A549 (cell line): ENCODE measurements at regions not wholly inside any gene's neighbourhood (a gene's known extent, or its start where the extent isn't known, plus 50 kb on each side); places are given as distances from the start of the nearest gene placed in this dataset.

ENCODE experiments used
- ATAC-seq, 2 experiments: fragments of 200-7000 bp in 1 of 2; fragments of >200 bp in 1 of 2; cut with Nextera tagmentation in 1 of 2; cut with Tn5 transposase in 1 of 2; 3 replicates each; pipeline versions ENCODE4 v1.8.0 to v1.9.1; 2018 to 2020; ENCODE audit warnings: mild to moderate bottlenecking in 1 of 2, moderate library complexity in 1 of 2
- CTCF ChIA-PET: fragments of 300-600 bp; sonication (Branson Sonifier 250); formaldehyde crosslinking; extraction: SDS; loops from one replicate; lab custom pipeline; 2021; ENCODE audit warnings: antibody characterized with exemption, inconsistent platforms; lab: Yijun Ruan, JAX
- POLR2A ChIA-PET: fragments of 350-600 bp; formaldehyde crosslinking; extraction: SDS; loops from one replicate; lab custom pipeline; 2021; ENCODE audit warnings: antibody characterized with exemption, inconsistent platforms; lab: Yijun Ruan, JAX
- DNase-seq, 2 experiments: peaks; one replicate each; pipeline versions ENCODE4 v3.0.0 to v3.0.0-alpha.2; 2011 to 2016; ENCODE audit warnings: low read depth in 1 of 2, low spot score in 1 of 2
- FAIRE-seq: peaks from 2 replicates; lab custom pipeline; 2011; peaks lifted over from hg19 to GRCh38; lab: Jason Lieb, UNC
- H3K27ac ChIP-seq, 2 experiments: fragments of >200 bp; sonication (Bioruptor Twin); formaldehyde crosslinking; 3 replicates each; pipeline ENCODE4 v1.5.1; 2016 to 2017
- H3K4me1 ChIP-seq: fragments of >200 bp; sonication (Bioruptor Twin); formaldehyde crosslinking; 3 replicates; pipeline ENCODE4 v1.6.1; 2016
- H3K4me2 ChIP-seq: fragments of >200 bp; sonication (Bioruptor Twin); formaldehyde crosslinking; 3 replicates; pipeline ENCODE4 v1.6.1; 2016
- H3K4me3 ChIP-seq: fragments of >200 bp; sonication (Bioruptor Twin); formaldehyde crosslinking; 3 replicates; pipeline ENCODE4 v1.5.1; 2016
- H3K9me3 ChIP-seq: fragments of >200 bp; sonication (Bioruptor Twin); formaldehyde crosslinking; 3 replicates; pipeline ENCODE4 v1.6.1; 2016
- BHLHE40 ChIP-seq: IDR thresholded peaks from 2 replicates; pipeline ENCODE4 v1.6.1; 2012; ENCODE audit warnings: low read depth, low read length, inconsistent platforms
- CBX8 ChIP-seq: fragments of 200-600 bp; sonication (generic); IDR thresholded peaks from 2 replicates; pipeline ENCODE4 v1.6.1; 2016
- CEBPB ChIP-seq, 2 experiments: fragments of >200 bp in 1 of 2; sonication (Bioruptor Twin) in 1 of 2; formaldehyde crosslinking in 1 of 2; IDR thresholded peaks; 2 replicates each; pipeline ENCODE4 v1.6.1; 2012 to 2016
- CHD2 ChIP-seq: fragments of 150-350 bp; IDR thresholded peaks from 2 replicates; pipeline ENCODE4 v1.6.1; 2014; ENCODE audit warnings: low read length; ENCODE audit not compliant: partially characterized antibody
- CHD4 ChIP-seq: fragments of 200-600 bp; sonication (generic); IDR thresholded peaks from 2 replicates; pipeline ENCODE4 v1.6.1; 2016; ENCODE audit warnings: antibody characterized with exemption, mild to moderate bottlenecking, borderline replicate concordance
- EHF ChIP-seq: fragments of 250-450 bp; sonication (Bioruptor Pico); IDR thresholded peaks from 2 replicates; pipeline ENCODE4 v1.5.0; 2020; ENCODE audit warnings: mild to moderate bottlenecking
- EP300 ChIP-seq, 2 experiments: fragments of >200 bp; sonication (Bioruptor Twin); formaldehyde crosslinking; IDR thresholded peaks; 2 replicates in 1 of 2; 3 replicates in 1 of 2; pipeline ENCODE4 v1.6.1; 2016 to 2017
- FOSL2 ChIP-seq, 2 experiments: fragments of 450-650 bp in 1 of 2; fragments of >200 bp in 1 of 2; sonication (Bioruptor Twin) in 1 of 2; formaldehyde crosslinking; IDR thresholded peaks; 2 replicates each; pipeline versions ENCODE4 v1.5.0 to v1.6.1; 2016 to 2020; ENCODE audit warnings: mild to moderate bottlenecking in 1 of 2, moderate library complexity in 1 of 2
- FOXS1 ChIP-seq: fragments of 250-450 bp; sonication (Bioruptor Pico); IDR thresholded peaks from 2 replicates; pipeline ENCODE4 v1.5.0; 2020; ENCODE audit warnings: mild to moderate bottlenecking, moderate library complexity
- GATA3 ChIP-seq: IDR thresholded peaks from 2 replicates; pipeline ENCODE4 v1.6.1; 2012; ENCODE audit warnings: borderline replicate concordance
- HDAC2 ChIP-seq: fragments of 200-600 bp; sonication (generic); IDR thresholded peaks from 2 replicates; pipeline ENCODE4 v1.6.1; 2016
- HEYL ChIP-seq: fragments of 250-450 bp; sonication (Bioruptor Pico); IDR thresholded peaks from 2 replicates; pipeline ENCODE4 v1.8.0; 2021; ENCODE audit warnings: mild to moderate bottlenecking, moderate library complexity
- HOXB5 ChIP-seq: fragments of 250-450 bp; sonication (Bioruptor Pico); IDR thresholded peaks from 2 replicates; pipeline ENCODE4 v1.5.0; 2020; ENCODE audit warnings: mild to moderate bottlenecking, moderate library complexity
- JUNB ChIP-seq: fragments of >200 bp; sonication (Bioruptor Twin); formaldehyde crosslinking; IDR thresholded peaks from 2 replicates; pipeline ENCODE4 v1.6.1; 2016
- KDM1A ChIP-seq: fragments of 200-600 bp; sonication (generic); IDR thresholded peaks from 2 replicates; pipeline ENCODE4 v1.6.1; 2016; ENCODE audit warnings: low read depth, mild to moderate bottlenecking
- MAFK ChIP-seq: fragments of 450-650 bp; IDR thresholded peaks from 2 replicates; pipeline ENCODE4 v1.6.1; 2014; ENCODE audit not compliant: partially characterized antibody
- MYC ChIP-seq: IDR thresholded peaks from 2 replicates; pipeline ENCODE4 v1.6.1; 2012; ENCODE audit warnings: mild to moderate bottlenecking, inconsistent platforms, low read length, improper control_type of control experiment, borderline replicate concordance
- NFE2L2 ChIP-seq: fragments of 150-350 bp; conservative IDR thresholded peaks from 2 replicates; pipeline ENCODE4 v1.6.1; 2014; ENCODE audit warnings: low read length
- NR3C1 ChIP-seq: fragments of >200 bp; sonication (Bioruptor Twin); formaldehyde crosslinking; IDR thresholded peaks from 3 replicates; pipeline ENCODE4 v1.6.1; 2017
- POLR2A ChIP-seq: IDR thresholded peaks from 2 replicates; pipeline ENCODE4 v1.6.1; 2012; ENCODE audit warnings: mild to moderate bottlenecking, low read length
- RCOR1 ChIP-seq: fragments of 150-350 bp; IDR thresholded peaks from 2 replicates; pipeline ENCODE4 v1.6.1; 2014; ENCODE audit warnings: antibody characterized with exemption, low read length, low read depth
- RNF2 ChIP-seq: fragments of 200-600 bp; sonication (generic); IDR thresholded peaks from 2 replicates; pipeline ENCODE4 v1.6.1; 2016; ENCODE audit warnings: low read depth, mild to moderate bottlenecking, antibody characterized with exemption, moderate library complexity, borderline replicate concordance
- ZC3H11A ChIP-seq: fragments of 450-650 bp; IDR thresholded peaks from 2 replicates; pipeline ENCODE4 v1.6.1; 2014; ENCODE audit warnings: antibody characterized with exemption, mild to moderate bottlenecking
- ZFP36 ChIP-seq: fragments of 450-650 bp; IDR thresholded peaks from 2 replicates; pipeline ENCODE4 v1.6.1; 2014; ENCODE audit warnings: borderline replicate concordance; ENCODE audit not compliant: partially characterized antibody
- ZNF302 ChIP-seq: fragments of 250-450 bp; sonication (Bioruptor Pico); IDR thresholded peaks from 2 replicates; pipeline ENCODE4 v1.9.0; 2021; ENCODE audit warnings: inconsistent platforms, mild to moderate bottlenecking, moderate library complexity
- WGBS: methylation state at CpG from one replicate; pipeline ENCODE4 v1.1.6; 2017; ENCODE audit errors: missing lambda C conversion rate; 5-methylcytosine and 5-hydroxymethylcytosine counted together
- TF ChIP-seq, protein P1 (sequence below): fragments of >200 bp; sonication (Bioruptor Twin); formaldehyde crosslinking; IDR thresholded peaks from 3 replicates; pipeline ENCODE4 v1.5.1; 2016
- TF ChIP-seq, protein P2 (sequence below): IDR thresholded peaks from 2 replicates; pipeline ENCODE4 v1.6.1; 2012
- TF ChIP-seq, protein P3 (sequence below): fragments of >200 bp; sonication (Bioruptor Twin); formaldehyde crosslinking; IDR thresholded peaks from 2 replicates; pipeline ENCODE4 v1.6.1; 2016

DNA sequence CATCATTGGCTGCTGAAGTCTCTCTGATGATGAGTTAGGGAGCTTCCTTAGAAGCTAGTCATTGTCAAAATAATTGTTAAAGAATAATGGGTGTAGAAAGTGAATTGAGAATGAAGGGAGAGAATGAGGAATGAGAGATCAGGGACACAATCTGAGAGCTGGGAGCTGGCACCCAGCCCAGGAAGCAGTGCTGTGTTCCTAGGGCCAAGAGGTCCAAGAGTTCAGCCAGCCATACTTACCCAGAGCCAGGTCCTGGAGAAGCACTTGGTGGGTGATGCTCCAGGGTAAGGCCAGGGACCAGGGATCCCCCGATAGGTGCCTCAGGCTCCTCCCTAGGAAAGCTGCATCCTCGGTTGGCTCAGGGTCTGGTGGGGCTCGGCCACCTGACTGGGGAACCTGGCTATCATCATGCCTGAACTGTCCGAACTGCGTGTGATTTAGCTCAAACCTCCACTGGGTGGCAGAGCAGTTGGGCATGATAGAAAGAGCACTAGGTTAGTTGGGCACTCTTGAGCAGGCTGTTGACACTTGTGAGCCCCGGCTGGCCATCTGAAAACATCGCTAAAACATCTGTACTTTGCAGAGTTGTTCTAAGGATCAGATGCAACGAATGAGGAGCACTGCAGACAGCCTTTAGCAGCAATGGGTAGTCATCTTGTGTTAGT, 123.9 kb upstream of the NCAM1 start:
- H3K4me3 ChIP-seq: no peak overlapping the region
- H3K9me3 ChIP-seq: no peaks in the 10 kb centered on the region
- 3% methylated on average over 6 of the region's 8 CpGs for WGBS
- ATAC-seq (peak; percentile 62 to 66; a peak in 4 of 6 replicates), FAIRE-seq (no peak), DNase-seq (peak in 1 of 2 experiments; percentile 7)
- TF ChIP-seq NR3C1: no peak
- TF ChIP-seq FOSL2 (IDR thresholded peaks at IDR 0.05): no peak
- TF ChIP-seq FOSL2 (CRISPR knock-in tag; IDR thresholded peaks at IDR 0.05): no peak
- no peak for TF ChIP-seq MAFK
- no peak for TF ChIP-seq NFE2L2
- TF ChIP-seq, protein P1, sequence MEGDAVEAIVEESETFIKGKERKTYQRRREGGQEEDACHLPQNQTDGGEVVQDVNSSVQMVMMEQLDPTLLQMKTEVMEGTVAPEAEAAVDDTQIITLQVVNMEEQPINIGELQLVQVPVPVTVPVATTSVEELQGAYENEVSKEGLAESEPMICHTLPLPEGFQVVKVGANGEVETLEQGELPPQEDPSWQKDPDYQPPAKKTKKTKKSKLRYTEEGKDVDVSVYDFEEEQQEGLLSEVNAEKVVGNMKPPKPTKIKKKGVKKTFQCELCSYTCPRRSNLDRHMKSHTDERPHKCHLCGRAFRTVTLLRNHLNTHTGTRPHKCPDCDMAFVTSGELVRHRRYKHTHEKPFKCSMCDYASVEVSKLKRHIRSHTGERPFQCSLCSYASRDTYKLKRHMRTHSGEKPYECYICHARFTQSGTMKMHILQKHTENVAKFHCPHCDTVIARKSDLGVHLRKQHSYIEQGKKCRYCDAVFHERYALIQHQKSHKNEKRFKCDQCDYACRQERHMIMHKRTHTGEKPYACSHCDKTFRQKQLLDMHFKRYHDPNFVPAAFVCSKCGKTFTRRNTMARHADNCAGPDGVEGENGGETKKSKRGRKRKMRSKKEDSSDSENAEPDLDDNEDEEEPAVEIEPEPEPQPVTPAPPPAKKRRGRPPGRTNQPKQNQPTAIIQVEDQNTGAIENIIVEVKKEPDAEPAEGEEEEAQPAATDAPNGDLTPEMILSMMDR: no peak
- no peak for TF ChIP-seq ZNF302 (CRISPR knock-in tag)
- TF ChIP-seq HOXB5 (CRISPR knock-in tag): no peak
- TF ChIP-seq CEBPB (IDR thresholded peaks at IDR 0.05): no peak
- no peak for TF ChIP-seq EHF
- TF ChIP-seq, protein P2, sequence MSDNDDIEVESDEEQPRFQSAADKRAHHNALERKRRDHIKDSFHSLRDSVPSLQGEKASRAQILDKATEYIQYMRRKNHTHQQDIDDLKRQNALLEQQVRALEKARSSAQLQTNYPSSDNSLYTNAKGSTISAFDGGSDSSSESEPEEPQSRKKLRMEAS: no peak
- no peak for TF ChIP-seq HDAC2
- no peak for TF ChIP-seq CHD2
- no peak for TF ChIP-seq BHLHE40
- no peak for TF ChIP-seq ZFP36
- TF ChIP-seq FOXS1 (CRISPR knock-in tag): no peak
- TF ChIP-seq CBX8: no peak
- no peak for TF ChIP-seq CHD4
- ChIA-PET POLR2A (no interaction called here), CTCF (interaction anchor here (1.0 kb wide), 1 partner anchor 249 kb away, joined by 3 read pairs; no protein-coding TSS in a partner anchor)
- no peak overlapping the region for H3K27ac ChIP-seq
- no peaks in the 10 kb centered on the region for H3K4me1 ChIP-seq
- H3K4me2 ChIP-seq: no peak overlapping the region

DNA sequence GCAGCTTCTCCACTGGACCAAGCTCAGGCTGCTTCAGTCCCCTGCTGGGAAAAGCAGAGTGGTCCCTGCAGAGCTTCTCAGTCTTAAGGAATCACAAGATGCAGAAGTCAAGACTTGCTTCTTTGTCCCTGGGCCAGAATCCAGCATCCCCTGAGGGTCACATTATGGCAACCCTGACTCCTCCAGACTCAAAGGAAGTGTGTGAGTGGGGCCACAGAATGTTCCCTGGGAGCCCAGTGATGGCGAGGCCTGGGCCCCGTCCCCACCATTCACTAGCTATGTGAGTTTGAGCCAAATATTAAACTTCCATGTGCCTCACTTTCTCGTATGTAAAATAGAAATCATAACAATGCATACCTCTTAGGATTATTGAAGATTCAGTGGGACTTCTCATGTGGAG, 122.2 kb upstream of the NCAM1 start:
- DNase-seq: no peak
- no peak for ATAC-seq
- Histone ChIP-seq H3K4me2 (no peak overlapping the region), H3K4me3 (no peak overlapping the region), H3K4me1 (no peaks in the 10 kb centered on the region), H3K9me3 (no peaks in the 10 kb centered on the region), H3K27ac (no peak overlapping the region)
- ChIA-PET POLR2A (no interaction called here), CTCF (interaction anchor here (0.7 kb wide), 1 partner anchor 44 kb away, joined by 4 read pairs; no protein-coding TSS in a partner anchor)
- TF ChIP-seq HOXB5 (CRISPR knock-in tag): no peak
- no peak for TF ChIP-seq EP300 (IDR thresholded peaks at IDR 0.05)
- no peak for TF ChIP-seq GATA3
- no peak for TF ChIP-seq RCOR1
- TF ChIP-seq KDM1A: no peak
- TF ChIP-seq, protein P3, sequence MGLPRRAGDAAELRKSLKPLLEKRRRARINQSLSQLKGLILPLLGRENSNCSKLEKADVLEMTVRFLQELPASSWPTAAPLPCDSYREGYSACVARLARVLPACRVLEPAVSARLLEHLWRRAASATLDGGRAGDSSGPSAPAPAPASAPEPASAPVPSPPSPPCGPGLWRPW: no peak
- TF ChIP-seq RNF2: no peak
- TF ChIP-seq JUNB: no peak
- no peak for TF ChIP-seq ZC3H11A
- TF ChIP-seq CHD2: no peak
- TF ChIP-seq HEYL (CRISPR knock-in tag): no peak
- no peak for TF ChIP-seq POLR2A
- TF ChIP-seq MYC: no peak
- no peak for FAIRE-seq
- 0% methylated on average over 3 of the region's 3 CpGs for WGBS
